ENCODE measurements at regions not wholly inside any gene's neighbourhood (a gene's known extent, or its start where the extent isn't known, plus 50 kb on each side); places are given as distances from the start of the nearest gene placed in this dataset.

GRCh38 chr6:168880271-168880670 lies 373.4 kb downstream of the THBS2 start:
- H3K27ac ChIP-seq (ENCODE audit: low read depth in 2 of 2, low read length in 2 of 2), result no peak overlapping the region

DNA sequence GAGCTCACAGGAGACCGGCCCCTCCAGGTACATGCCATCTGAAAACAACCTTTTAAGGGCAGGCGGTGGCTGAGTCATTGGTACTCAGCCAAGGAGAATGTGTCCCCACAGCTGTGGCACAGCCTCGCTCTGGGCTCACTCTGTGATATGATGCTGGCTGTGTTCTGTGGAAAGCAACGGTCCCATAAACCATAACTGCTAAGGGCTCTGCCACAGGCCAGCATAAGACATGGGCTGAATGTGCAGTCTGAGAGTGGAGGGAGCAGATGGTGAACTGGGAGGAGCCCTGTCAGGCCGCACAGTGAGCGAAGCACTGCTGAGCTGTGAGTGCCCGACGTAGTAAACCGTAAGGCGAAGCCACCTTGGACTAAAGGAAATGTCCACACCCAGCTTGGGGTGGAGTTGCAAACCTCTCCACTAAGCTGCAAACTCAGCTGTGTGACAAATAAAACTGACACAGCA lies 375.8 kb downstream of the THBS2 start:
- Histone ChIP-seq H3K36me3 (ENCODE audit: control insufficient read depth in 2 of 2, insufficient read depth in 2 of 2, low read length in 2 of 2) (no peaks in the 10 kb centered on the region), H3K9me3 (ENCODE audit: control insufficient read depth in 2 of 2, low read length in 2 of 2) (no peaks in the 10 kb centered on the region), H3K4me1 (ENCODE audit: control insufficient read depth in 2 of 2, insufficient read depth in 2 of 2, low read length in 2 of 2) (peaks cover 2 to 9% of the 10 kb centered on the region in 2 donors), H3K27me3 (ENCODE audit: control insufficient read depth in 2 of 2, insufficient read depth in 2 of 2, low read length in 2 of 2) (no peaks in the 10 kb centered on the region), H3K27ac (ENCODE audit: low read depth in 2 of 2, low read length in 2 of 2) (peak overlapping the region; percentile 52 to 65), H3K4me3 (ENCODE audit: low read length in 2 of 2) (no peak overlapping the region), H3K9ac (ENCODE audit: low read depth in 1 of 2, low read length in 2 of 2) (peak overlapping the region in 1 of 2 donors; percentile 51)

More at GRCh38 chr6:168880271-168880670, 373.4 kb downstream of the THBS2 start:
- peaks cover 2 to 12% of the 10 kb centered on the region in 2 donors for H3K4me1 ChIP-seq (ENCODE audit: control insufficient read depth in 2 of 2, insufficient read depth in 2 of 2, low read length in 2 of 2)
- no peak overlapping the region for H3K9ac ChIP-seq (ENCODE audit: low read depth in 1 of 2, low read length in 2 of 2)
- H3K27me3 ChIP-seq (ENCODE audit: control insufficient read depth in 2 of 2, insufficient read depth in 2 of 2, low read length in 2 of 2), result no peaks in the 10 kb centered on the region
- no peak overlapping the region for H3K4me3 ChIP-seq (ENCODE audit: low read length in 2 of 2)
- H3K9me3 ChIP-seq (ENCODE audit: control insufficient read depth in 2 of 2, low read length in 2 of 2), result no peaks in the 10 kb centered on the region
- H3K36me3 ChIP-seq (ENCODE audit: control insufficient read depth in 2 of 2, insufficient read depth in 2 of 2, low read length in 2 of 2), result no peaks in the 10 kb centered on the region

DNA sequence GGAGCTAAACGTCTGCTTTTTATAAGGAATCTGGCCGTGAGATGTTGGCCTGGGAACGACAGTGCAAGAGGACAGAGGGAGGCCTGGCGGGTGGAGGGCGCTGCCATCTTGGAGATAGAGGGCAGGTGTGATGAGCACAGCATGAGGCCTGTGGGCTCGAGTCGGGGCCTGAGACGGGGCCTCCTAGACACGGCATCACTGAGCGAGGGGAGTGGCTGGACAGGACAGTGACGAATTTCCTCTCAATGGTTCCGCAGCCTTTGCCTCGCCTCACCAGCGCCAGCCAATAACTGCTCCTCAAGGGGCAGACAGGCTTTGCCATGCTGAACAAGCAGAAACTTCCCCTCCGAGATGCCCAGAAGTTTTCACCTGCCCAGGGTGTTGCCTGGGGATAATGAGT lies 376.7 kb downstream of the THBS2 start:
- no peaks in the 10 kb centered on the region for H3K9me3 ChIP-seq (ENCODE audit: control insufficient read depth in 2 of 2, low read length in 2 of 2)
- H3K4me1 ChIP-seq (ENCODE audit: control insufficient read depth in 2 of 2, insufficient read depth in 2 of 2, low read length in 2 of 2), result peaks cover 2 to 9% of the 10 kb centered on the region in 2 donors
- H3K36me3 ChIP-seq (ENCODE audit: control insufficient read depth in 2 of 2, insufficient read depth in 2 of 2, low read length in 2 of 2), result no peaks in the 10 kb centered on the region
- no peak overlapping the region for H3K9ac ChIP-seq (ENCODE audit: low read depth in 1 of 2, low read length in 2 of 2)
- H3K27ac ChIP-seq (ENCODE audit: low read depth in 2 of 2, low read length in 2 of 2), result no peak overlapping the region
- H3K27me3 ChIP-seq (ENCODE audit: control insufficient read depth in 2 of 2, insufficient read depth in 2 of 2, low read length in 2 of 2), result no peaks in the 10 kb centered on the region
- H3K4me3 ChIP-seq (ENCODE audit: low read length in 2 of 2), result no peak overlapping the region

DNA sequence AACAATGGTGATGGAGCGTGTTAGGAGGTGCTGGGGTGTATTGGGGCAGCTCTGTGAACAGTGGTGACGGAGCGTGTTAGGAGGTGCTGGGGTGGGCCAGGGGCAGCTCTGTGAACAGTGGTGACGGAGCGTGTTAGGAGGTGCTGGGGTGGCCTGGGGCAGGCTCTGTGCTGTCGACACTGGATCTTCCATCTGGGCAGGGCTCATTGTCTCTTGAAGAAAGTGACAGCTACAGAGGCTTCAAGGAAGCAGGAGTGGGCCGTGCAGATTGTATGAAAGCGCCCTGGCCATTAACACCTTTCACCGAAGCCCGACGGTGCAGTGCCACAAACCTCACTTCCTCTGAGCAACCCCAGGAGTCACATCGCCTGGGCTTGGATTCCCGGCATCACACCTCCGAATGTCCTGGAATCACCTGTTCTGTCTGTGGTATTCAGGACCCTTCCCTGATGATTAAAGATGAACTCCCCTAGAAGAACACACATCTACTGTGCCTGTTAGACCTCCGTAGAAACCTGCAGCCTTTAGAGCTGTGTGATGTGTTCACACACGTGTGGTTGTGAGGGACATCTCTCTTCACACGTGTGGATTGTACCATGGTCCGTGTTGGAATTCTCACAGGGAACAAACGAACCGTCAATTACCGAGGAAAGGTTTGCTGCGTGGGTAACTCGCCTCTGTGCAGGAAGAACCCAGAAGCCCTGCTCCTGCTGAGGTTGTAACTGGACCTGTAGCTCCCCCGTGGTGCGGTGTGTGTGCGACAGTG lies 377.7 kb downstream of the THBS2 start:
- no peaks in the 10 kb centered on the region for H3K9me3 ChIP-seq (ENCODE audit: control insufficient read depth in 2 of 2, low read length in 2 of 2)
- H3K4me1 ChIP-seq (ENCODE audit: control insufficient read depth in 2 of 2, insufficient read depth in 2 of 2, low read length in 2 of 2), result peaks cover 2 to 9% of the 10 kb centered on the region in 2 donors
- no peaks in the 10 kb centered on the region for H3K36me3 ChIP-seq (ENCODE audit: control insufficient read depth in 2 of 2, insufficient read depth in 2 of 2, low read length in 2 of 2)
- no peaks in the 10 kb centered on the region for H3K27me3 ChIP-seq (ENCODE audit: control insufficient read depth in 2 of 2, insufficient read depth in 2 of 2, low read length in 2 of 2)
- no peak overlapping the region for H3K9ac ChIP-seq (ENCODE audit: low read depth in 1 of 2, low read length in 2 of 2)
- no peak overlapping the region for H3K4me3 ChIP-seq (ENCODE audit: low read length in 2 of 2)
- no peak overlapping the region for H3K27ac ChIP-seq (ENCODE audit: low read depth in 2 of 2, low read length in 2 of 2)

- Histone ChIP-seq H3K9me3 (ENCODE audit: control insufficient read depth in 2 of 2, low read length in 2 of 2) (no peaks in the 10 kb centered on the region), H3K4me1 (ENCODE audit: control insufficient read depth in 2 of 2, insufficient read depth in 2 of 2, low read length in 2 of 2) (peaks cover 2 to 9% of the 10 kb centered on the region in 2 donors), H3K27me3 (ENCODE audit: control insufficient read depth in 2 of 2, insufficient read depth in 2 of 2, low read length in 2 of 2) (no peaks in the 10 kb centered on the region), H3K4me3 (ENCODE audit: low read length in 2 of 2) (no peak overlapping the region), H3K36me3 (ENCODE audit: control insufficient read depth in 2 of 2, insufficient read depth in 2 of 2, low read length in 2 of 2) (no peaks in the 10 kb centered on the region), H3K27ac (ENCODE audit: low read depth in 2 of 2, low read length in 2 of 2) (no peak overlapping the region), H3K9ac (ENCODE audit: low read depth in 1 of 2, low read length in 2 of 2) (no peak overlapping the region)
Observed at GRCh38 chr6:168874637-168875036, 379.0 kb downstream of the THBS2 start.

DNA sequence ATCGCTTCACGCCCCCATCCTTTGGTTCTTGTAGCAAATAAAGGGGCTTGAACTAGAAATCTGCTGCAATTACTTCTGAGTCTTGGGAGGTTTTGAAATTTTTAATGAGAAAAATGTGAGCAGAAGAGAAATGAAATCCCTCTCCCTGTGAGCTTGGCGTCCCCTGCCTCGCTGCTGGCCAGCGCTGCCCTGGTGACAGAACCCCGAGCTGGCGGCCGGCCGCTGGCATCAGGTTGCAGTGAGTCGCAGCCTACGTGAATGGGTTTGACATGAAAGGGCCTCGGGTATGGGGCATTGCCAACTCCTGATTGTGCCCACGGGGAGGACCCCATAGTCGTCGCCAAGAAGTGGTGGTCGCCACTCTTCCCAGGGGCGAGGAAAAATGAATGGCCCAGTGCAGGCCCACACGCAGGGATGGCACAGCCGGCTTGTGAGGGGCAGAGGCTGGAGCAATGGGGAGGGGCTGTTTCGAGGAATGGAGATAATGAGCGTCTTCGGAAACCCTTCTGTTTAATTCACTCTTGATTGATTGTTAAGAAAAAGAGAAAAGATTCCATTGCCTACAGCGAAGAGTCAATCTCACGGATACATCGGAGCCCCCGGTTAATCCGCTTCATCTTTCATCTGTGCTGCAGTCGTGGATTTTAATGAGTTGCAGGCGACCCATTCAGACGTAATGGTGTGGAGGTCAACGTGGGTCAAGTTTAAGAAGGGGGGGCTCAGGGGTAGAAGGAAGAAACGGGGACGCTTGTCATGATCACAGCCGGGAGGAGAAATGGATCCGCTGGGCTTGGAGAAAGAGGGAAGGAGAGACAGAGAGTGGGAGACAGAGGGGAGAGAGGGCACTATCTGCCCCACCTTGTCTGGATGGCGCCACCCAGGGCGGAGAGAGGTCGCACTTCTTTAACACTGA lies 380.1 kb downstream of the THBS2 start:
- Histone ChIP-seq H3K9ac (ENCODE audit: low read depth in 1 of 2, low read length in 2 of 2) (no peak overlapping the region), H3K27me3 (ENCODE audit: control insufficient read depth in 2 of 2, insufficient read depth in 2 of 2, low read length in 2 of 2) (no peaks in the 10 kb centered on the region), H3K36me3 (ENCODE audit: control insufficient read depth in 2 of 2, insufficient read depth in 2 of 2, low read length in 2 of 2) (no peaks in the 10 kb centered on the region), H3K27ac (ENCODE audit: low read depth in 2 of 2, low read length in 2 of 2) (no peak overlapping the region), H3K4me1 (ENCODE audit: control insufficient read depth in 2 of 2, insufficient read depth in 2 of 2, low read length in 2 of 2) (peaks cover 2 to 9% of the 10 kb centered on the region in 2 donors), H3K9me3 (ENCODE audit: control insufficient read depth in 2 of 2, low read length in 2 of 2) (no peaks in the 10 kb centered on the region), H3K4me3 (ENCODE audit: low read length in 2 of 2) (no peak overlapping the region)

- no peak overlapping the region for H3K27ac ChIP-seq (ENCODE audit: low read depth in 2 of 2, low read length in 2 of 2)
- no peaks in the 10 kb centered on the region for H3K27me3 ChIP-seq (ENCODE audit: control insufficient read depth in 2 of 2, insufficient read depth in 2 of 2, low read length in 2 of 2)
- no peak overlapping the region for H3K9ac ChIP-seq (ENCODE audit: low read depth in 1 of 2, low read length in 2 of 2)
- no peak overlapping the region for H3K4me3 ChIP-seq (ENCODE audit: low read length in 2 of 2)
- no peaks in the 10 kb centered on the region for H3K4me1 ChIP-seq (ENCODE audit: control insufficient read depth in 2 of 2, insufficient read depth in 2 of 2, low read length in 2 of 2)
- no peaks in the 10 kb centered on the region for H3K9me3 ChIP-seq (ENCODE audit: control insufficient read depth in 2 of 2, low read length in 2 of 2)
- H3K36me3 ChIP-seq (ENCODE audit: control insufficient read depth in 2 of 2, insufficient read depth in 2 of 2, low read length in 2 of 2), result no peaks in the 10 kb centered on the region
Observed at GRCh38 chr6:168871642-168872315, 381.9 kb downstream of the THBS2 start.

DNA sequence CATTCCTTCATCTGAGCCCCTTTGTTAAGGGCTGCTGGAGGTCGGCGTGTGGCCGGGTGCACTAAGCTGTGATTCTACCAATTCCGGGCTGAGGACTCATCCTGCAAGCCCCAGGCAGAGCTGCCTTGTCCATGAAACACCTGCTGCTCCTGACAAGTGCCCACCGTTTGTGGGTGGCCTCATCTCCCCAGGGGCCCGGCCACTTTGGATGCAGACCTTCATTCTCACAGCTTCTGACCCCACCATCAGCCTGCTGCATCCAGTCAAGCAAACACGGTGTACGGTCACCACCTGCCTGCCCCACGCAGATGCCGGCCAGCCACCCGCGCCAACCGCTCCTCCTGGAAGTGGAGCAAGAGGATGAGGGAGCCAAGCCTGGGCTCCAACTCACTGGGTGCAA lies 382.7 kb downstream of the THBS2 start:
- Histone ChIP-seq H3K27me3 (ENCODE audit: control insufficient read depth in 2 of 2, insufficient read depth in 2 of 2, low read length in 2 of 2) (no peaks in the 10 kb centered on the region), H3K27ac (ENCODE audit: low read depth in 2 of 2, low read length in 2 of 2) (no peak overlapping the region), H3K4me3 (ENCODE audit: low read length in 2 of 2) (no peak overlapping the region), H3K9ac (ENCODE audit: low read depth in 1 of 2, low read length in 2 of 2) (no peak overlapping the region), H3K36me3 (ENCODE audit: control insufficient read depth in 2 of 2, insufficient read depth in 2 of 2, low read length in 2 of 2) (no peaks in the 10 kb centered on the region), H3K4me1 (ENCODE audit: control insufficient read depth in 2 of 2, insufficient read depth in 2 of 2, low read length in 2 of 2) (no peaks in the 10 kb centered on the region), H3K9me3 (ENCODE audit: control insufficient read depth in 2 of 2, low read length in 2 of 2) (no peaks in the 10 kb centered on the region)

- Histone ChIP-seq H3K36me3 (ENCODE audit: control insufficient read depth in 2 of 2, insufficient read depth in 2 of 2, low read length in 2 of 2) (no peaks in the 10 kb centered on the region), H3K4me1 (ENCODE audit: control insufficient read depth in 2 of 2, insufficient read depth in 2 of 2, low read length in 2 of 2) (no peaks in the 10 kb centered on the region), H3K27me3 (ENCODE audit: control insufficient read depth in 2 of 2, insufficient read depth in 2 of 2, low read length in 2 of 2) (no peaks in the 10 kb centered on the region), H3K9me3 (ENCODE audit: control insufficient read depth in 2 of 2, low read length in 2 of 2) (no peaks in the 10 kb centered on the region), H3K4me3 (ENCODE audit: low read length in 2 of 2) (no peak overlapping the region), H3K27ac (ENCODE audit: low read depth in 2 of 2, low read length in 2 of 2) (no peak overlapping the region), H3K9ac (ENCODE audit: low read depth in 1 of 2, low read length in 2 of 2) (no peak overlapping the region)
Observed at GRCh38 chr6:168867247-168868102, 386.2 kb downstream of the THBS2 start.
